Hematopoietic multipotent progenitor cell treated with erythropoietin and hydrocortisone succinate and interleukin-3 and kit ligand, for 4 days (in vitro differentiated cells): ENCODE measurements at regions not wholly inside any gene's neighbourhood (a gene's known extent, or its start where the extent isn't known, plus 50 kb on each side); places are given as distances from the start of the nearest gene placed in this dataset.
"Not testable (repeated sequence)": the region's sequence is repeated elsewhere in the genome, so short reads cannot be mapped to it uniquely, and the experiment has no call there.

Experiments used
- DNase-seq: peaks from one replicate; pipeline ENCODE4 v3.0.0-alpha.2; 2015

DNA sequence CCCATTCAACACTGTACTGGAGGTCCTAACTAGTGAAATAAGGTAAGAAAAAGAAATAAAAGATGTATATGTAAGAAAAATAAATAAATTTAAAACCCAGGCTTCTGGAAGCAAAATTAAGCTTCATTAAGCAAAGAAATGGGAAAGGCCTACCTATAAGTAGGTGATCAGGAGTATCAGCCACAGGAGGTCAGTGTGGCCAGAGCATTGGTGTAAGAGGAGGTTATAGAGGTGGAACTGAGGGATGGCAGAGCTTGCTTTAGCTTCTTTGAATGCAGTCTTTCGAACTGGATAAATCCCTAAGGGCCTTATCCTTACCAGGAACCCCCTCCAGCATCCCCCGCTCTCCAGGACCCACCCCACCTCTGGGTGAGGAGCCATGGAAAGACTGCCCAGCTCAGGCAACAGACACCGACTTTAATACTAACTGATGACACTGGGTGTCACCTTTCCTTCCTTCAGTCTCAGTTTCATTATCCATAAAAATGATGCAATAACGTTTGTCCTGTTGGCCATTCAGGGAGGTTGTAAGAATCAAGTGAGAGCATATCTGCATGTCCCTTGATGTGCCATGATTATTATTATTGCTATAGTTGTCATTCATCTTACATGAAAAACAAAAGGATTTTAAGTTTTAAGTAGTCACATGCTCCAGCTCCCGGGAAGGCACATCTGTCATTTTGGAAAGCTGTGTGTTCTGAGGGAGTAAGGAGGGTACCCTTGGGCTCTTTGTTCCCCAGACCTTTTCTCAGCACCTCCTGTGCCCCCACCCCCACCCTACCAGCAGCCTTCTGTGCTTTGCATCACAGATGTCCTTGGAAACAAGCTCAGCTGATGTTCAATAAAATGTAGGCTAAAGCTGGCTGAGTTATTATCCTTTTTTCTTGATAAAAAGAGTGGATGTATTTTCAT, 50.8 kb upstream of the CTNNA1 start:
- DNase-seq = no peak

GRCh38 chr5:138701678-138702077, 51.5 kb upstream of the CTNNA1 start:
- no peak for DNase-seq

DNA sequence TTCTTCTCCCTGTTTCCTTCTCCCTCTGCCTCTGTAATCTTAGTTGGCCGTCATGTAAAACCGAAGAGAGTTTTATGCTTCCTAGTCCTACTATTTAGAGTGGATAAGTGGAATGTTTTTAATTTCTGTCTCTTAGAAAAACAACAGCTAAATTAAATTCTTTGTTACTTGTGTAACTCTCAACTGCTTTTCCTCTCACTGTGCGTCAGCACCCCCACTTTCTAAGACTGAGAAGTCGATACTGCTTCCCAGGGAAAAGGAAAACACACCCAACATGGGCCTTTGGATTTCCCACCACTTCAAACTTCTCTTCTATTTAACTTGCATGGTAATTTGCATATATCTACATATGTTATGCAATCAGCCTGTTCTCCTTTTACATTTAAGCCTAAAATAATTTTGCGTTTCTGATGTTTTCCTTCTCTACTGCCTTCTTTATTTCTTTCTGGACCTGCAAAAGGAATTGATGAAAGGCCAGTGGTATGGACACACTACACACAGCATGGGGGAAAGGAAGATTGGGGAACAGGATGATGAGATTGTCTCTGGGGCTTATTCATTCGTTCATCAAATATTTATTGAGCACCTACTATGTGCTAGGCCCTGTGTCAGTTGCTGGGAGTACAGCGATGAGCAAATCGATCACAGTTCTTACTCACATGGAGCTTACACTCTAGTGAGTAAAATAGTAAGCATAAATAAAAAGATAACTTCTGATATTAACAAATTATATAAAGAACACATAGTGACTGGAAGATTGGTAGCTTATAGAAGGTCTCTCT, 52.5 kb upstream of the CTNNA1 start:
- DNase-seq = no peak

DNA sequence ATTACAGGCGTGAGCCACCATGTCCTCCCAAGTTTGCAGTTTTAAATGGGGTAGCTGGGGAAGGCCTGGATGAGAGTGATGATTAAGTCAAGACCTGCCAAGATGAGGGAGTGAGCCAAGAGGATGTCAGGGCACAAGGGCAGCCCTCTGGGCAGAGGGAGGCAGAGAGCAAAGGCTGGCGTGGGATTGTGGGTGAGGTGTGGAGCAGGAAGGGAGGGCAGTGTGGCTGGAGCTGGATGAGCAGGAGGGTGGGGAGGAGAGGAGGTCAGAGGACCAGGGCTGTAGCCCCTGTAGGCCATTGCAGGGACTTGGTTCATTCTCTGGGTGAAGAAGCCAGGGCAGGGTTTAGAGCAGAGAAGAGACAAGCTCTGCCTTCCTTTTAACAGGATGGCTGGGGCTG, 53.7 kb upstream of the CTNNA1 start:
- no peak for DNase-seq

DNA sequence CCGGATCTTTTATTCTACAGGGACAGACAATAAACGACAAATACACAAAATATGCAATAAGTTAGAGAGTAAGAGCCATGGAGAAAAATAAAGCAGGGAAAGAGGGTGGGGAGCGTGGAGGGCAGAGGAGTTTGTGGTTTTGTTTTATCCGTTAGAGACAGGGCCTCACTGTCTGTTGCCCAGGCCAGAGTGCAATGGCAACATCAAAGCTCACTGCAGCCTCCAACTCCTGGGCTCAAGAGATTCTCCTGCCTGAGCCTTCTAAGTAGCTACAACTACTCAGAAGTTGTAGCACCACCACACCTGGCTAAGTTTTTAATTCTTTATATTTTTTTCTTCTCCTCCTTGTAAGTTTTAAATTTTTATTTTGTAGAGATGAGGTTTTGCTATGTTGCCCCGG, 54.5 kb upstream of the CTNNA1 start:
- peak; percentile 75 for DNase-seq

DNA sequence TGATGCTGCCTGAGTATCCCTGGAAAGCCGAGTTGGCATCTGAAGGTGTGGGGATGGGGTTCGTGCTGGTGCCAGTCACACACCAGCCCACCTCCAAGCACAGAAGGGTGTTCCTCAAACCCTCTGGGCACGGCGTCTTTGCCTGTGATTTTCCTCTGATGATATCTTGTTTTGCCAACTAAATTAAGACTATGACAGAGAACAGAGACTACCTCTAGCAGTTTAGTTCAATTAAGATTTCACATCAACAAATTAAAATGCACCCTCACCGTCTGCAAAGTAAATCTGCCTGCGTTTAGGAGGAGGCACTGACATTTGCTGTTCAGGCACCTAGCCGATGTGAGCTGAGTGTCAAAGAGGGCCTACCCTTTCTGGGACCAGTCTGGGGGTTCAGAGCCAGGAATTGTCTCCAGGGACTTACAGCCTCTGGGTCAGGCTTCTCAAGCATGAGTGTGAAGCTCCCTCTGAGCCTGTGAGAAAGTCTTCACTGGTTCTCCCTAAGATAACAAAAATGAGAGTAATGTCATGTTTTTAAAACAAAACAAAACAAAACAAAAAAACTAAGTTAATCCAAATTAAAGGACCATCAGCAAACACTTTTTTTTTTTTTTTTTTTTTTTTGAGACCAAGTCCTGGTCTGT, 55.4 kb upstream of the CTNNA1 start:
- no peak for DNase-seq

DNA sequence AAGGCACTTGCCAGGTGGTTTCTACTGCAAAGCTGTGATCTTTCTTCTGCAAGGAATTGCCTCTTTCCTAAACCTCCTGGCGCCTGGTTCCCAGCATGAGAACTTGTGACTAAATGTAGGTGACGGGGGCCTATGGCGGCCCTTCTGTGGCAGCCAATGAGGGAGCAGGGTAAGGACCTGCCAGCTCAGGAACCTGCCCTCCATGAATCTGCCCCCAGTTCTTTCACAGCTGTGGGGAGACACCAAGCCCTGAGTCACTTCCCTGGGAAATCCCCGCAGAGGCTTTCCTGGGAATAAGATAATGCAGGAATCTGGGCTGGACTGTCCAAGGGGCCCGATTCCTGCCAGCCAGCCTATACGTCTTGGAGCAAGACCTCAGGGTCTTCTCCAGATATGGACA, 56.7 kb upstream of the CTNNA1 start:
- no peak for DNase-seq

GRCh38 chr5:138695781-138696180, 57.4 kb upstream of the CTNNA1 start:
- DNase-seq = no peak

DNA sequence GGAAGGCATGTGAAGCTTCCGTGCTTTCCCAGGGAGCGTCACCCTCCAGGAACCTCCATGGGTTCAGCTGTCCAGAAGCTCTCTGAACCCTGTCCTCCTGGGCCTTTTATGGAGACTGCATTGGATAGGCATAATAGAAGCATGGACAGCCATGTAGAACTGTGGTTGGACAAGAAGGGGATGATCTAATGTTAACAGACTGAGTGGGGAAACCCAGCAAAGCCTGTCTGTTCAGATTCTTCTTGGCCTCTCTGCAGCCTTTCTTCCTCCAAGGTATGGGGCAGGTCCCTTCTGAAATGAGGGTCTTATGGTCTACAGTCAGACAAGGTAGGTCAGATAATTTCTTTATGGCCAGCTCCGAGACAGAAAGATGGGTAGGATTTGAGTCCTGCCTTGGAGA, 59.1 kb upstream of the CTNNA1 start:
- no peak for DNase-seq

GRCh38 chr5:138692370-138692769, 60.9 kb upstream of the CTNNA1 start:
- no peak for DNase-seq

- no peak for DNase-seq
These were observed 66.6 kb upstream of the CTNNA1 start for GRCh38 chr5:138686668-138687067.

- peak; percentile 60 for DNase-seq
These were observed 68.0 kb upstream of the CTNNA1 start for GRCh38 chr5:138685193-138685745.

DNA sequence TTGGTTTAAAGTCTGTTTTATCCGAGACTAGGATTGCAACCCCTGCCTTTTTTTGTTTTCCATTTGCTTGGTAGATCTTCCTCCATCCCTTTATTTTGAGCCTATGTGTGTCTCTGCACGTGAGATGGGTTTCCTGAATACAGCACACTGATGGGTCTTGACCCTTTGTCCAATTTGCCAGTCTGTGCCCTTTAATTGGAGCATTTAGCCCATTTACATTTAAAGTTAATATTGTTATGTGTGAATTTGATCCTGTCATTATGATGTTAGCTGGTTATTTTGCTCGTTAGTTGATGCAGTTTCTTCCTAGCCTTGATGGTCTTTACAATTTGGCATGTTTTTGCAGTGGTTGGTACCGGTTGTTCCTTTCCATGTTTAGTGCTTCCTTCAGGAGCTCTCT, 70.8 kb upstream of the CTNNA1 start:
- DNase-seq = not testable (repeated sequence)

DNA sequence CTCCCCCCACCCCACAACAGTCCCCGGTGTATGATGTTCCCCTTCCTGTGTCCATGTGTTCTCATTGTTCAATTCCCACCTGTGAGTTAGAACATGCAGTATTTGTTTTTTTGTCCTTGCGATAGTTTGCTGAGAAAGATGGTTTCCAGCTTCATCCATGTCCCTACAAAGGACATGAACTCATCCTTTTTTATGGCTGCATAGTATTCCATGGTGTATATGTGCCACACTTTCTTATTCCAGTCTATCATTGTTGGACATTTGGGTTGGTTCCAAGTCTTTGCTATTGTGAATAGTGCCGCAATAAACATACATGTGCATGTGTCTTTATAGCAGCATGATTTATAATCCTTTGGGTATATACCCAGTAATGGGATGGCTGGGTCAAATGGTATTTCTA, 74.4 kb upstream of the CTNNA1 start:
- not testable (repeated sequence) for DNase-seq

GRCh38 chr5:138677782-138678181, 75.4 kb upstream of the CTNNA1 start:
- DNase-seq = no peak

DNA sequence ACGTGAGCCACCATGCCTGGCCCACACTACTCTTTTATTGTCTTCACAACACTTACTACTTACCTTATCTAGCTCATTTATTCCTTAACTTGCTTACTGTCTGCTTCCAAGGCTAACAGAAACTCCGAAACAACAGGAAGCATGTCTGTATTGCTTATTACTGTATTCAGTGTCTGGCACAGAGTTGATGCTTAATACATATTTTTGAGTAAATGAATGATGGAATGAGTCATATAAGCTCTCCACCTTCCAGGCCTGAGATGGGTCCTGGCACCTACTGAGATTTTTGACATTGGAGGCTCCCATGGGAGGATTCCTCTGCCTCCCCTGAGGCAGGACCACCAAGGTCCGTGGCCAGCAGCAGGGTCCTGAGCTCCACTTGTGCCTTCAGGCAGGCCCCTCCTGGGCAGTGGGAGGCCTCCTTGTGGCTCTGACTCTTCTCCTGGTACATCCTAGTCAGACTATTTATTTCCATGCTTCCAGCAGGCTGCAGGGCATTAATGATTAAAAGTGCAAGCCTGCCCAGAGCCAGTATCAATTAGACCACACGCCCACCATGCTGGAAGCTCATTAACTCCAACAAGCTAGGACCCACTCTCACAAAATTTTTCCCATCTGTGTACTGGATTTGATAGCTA, 76.5 kb upstream of the CTNNA1 start:
- DNase-seq = no peak

- DNase-seq = no peak
These were observed 77.2 kb upstream of the CTNNA1 start for GRCh38 chr5:138676002-138676401.

GRCh38 chr5:138668451-138669380, 84.5 kb upstream of the CTNNA1 start:
- peak; percentile 67 for DNase-seq

DNA sequence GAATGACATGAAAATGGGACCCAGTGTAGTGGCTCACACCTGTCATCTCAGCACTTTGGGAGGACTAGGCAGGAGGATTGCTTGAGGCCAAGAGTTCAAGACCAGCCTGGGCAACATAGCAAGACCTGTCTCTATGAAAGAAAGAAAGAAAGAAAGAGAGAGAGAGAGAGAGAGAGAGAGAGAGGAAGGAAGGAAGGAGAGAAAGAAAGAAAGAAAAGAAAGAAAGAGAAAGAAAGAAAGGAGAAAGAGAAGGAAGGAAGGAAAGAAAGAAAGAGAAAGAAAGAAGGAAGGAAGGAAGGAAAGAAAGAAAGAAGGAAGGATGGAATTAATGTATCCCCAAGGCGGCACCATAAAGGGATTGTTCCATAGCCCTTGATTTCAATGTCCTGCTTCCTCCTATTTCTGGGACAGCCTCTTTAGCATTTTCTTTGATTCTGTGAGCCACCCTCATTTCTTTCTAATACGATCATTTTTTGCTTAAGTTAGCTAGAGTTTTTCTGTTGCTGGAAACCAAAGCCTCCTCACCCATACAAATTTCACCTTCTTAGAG, 85.4 kb upstream of the CTNNA1 start:
- DNase-seq = not testable (repeated sequence)

DNA sequence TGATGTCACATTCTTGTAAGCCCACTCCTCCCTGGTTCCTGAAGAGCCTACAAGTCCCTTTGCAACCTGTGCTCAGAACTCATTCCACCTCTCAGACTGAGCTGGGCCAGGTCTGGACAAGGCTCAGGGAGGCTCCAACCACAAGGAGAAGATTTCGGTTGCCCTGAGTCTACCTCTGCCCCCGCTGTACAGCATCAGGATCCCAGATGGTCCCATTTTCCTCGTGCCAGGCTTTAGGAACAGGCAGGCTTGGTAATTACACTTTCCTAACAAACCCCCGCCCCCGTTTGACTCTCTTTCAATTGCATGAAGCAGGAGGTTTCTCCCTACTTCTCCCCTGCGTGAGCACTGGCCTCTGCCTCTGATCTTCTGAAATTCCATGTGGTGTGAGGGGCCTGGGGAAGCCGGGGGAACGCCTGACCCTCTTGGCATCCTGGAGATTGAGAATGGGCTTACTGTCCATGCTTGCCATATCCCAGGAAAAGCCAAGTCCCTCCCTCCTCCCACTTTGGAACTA, 86.9 kb upstream of the CTNNA1 start:
- no peak for DNase-seq

GRCh38 chr5:138665261-138665660, 88.0 kb upstream of the CTNNA1 start:
- no peak for DNase-seq
